SH-SY5Y (cell line): ENCODE measurements at regions not wholly inside any gene's neighbourhood (a gene's known extent, or its start where the extent isn't known, plus 50 kb on each side); places are given as distances from the start of the nearest gene placed in this dataset.

Experiments used
- GATA2 ChIP-seq: IDR thresholded peaks from 2 replicates; pipeline ENCODE4 v1.6.1; 2011; ENCODE audit warnings: mild to moderate bottlenecking, low read depth, low read length
- GATA3 ChIP-seq: IDR thresholded peaks from 2 replicates; pipeline ENCODE4 v1.6.1; 2011; ENCODE audit warnings: low read depth, mild to moderate bottlenecking, low read length, moderate library complexity

- TF ChIP-seq GATA3: no peak
- TF ChIP-seq GATA2: no peak
Measured at GRCh38 chr14:66281036-66281776, 205.0 kb upstream of the CCDC196 start.

- no peak for TF ChIP-seq GATA2
- TF ChIP-seq GATA3: no peak
Measured at GRCh38 chr14:66284346-66284745, 201.8 kb upstream of the CCDC196 start.

GRCh38 chr14:66288511-66288910 lies 197.7 kb upstream of the CCDC196 start:
- TF ChIP-seq GATA3 (no peak), GATA2 (no peak)

GRCh38 chr14:66291756-66292155 lies 194.4 kb upstream of the CCDC196 start:
- no peak for TF ChIP-seq GATA3
- TF ChIP-seq GATA2: no peak

- TF ChIP-seq GATA2 (no peak), GATA3 (no peak)
Measured at GRCh38 chr14:66293533-66294105, 192.6 kb upstream of the CCDC196 start.

GRCh38 chr14:66295386-66295785 lies 190.8 kb upstream of the CCDC196 start:
- TF ChIP-seq GATA3 (no peak), GATA2 (no peak)

- TF ChIP-seq GATA3 (no peak), GATA2 (no peak)
Measured at GRCh38 chr14:66300886-66301285, 185.3 kb upstream of the CCDC196 start.

GRCh38 chr14:66306101-66306500 lies 180.1 kb upstream of the CCDC196 start:
- TF ChIP-seq GATA3 (no peak), GATA2 (no peak)

GRCh38 chr14:66311058-66311457 lies 175.1 kb upstream of the CCDC196 start:
- TF ChIP-seq GATA2 (no peak), GATA3 (no peak)

- TF ChIP-seq GATA2: no peak
- TF ChIP-seq GATA3: no peak
Measured at GRCh38 chr14:66311990-66312389, 174.2 kb upstream of the CCDC196 start.

GRCh38 chr14:66312451-66312850 lies 173.7 kb upstream of the CCDC196 start:
- TF ChIP-seq GATA3 (no peak), GATA2 (no peak)

GRCh38 chr14:66315098-66315497 lies 171.1 kb upstream of the CCDC196 start:
- TF ChIP-seq GATA3: no peak
- TF ChIP-seq GATA2: no peak

GRCh38 chr14:66315548-66315947 lies 170.6 kb upstream of the CCDC196 start:
- TF ChIP-seq GATA2: no peak
- no peak for TF ChIP-seq GATA3

GRCh38 chr14:66322564-66322963 lies 163.6 kb upstream of the CCDC196 start:
- TF ChIP-seq GATA3 (no peak), GATA2 (no peak)

- TF ChIP-seq GATA3: no peak
- TF ChIP-seq GATA2: no peak
Measured at GRCh38 chr14:66330228-66330627, 155.9 kb upstream of the CCDC196 start.

GRCh38 chr14:66330916-66331315 lies 155.3 kb upstream of the CCDC196 start:
- TF ChIP-seq GATA2 (no peak), GATA3 (no peak)
